ENCODE measurements at regions not wholly inside any gene's neighbourhood (a gene's known extent, or its start where the extent isn't known, plus 50 kb on each side); places are given as distances from the start of the nearest gene placed in this dataset.

GRCh38 chr9:31671011-31671410, 713.4 kb upstream of the ACO1 start:
- DNase-seq = no peak
- Histone ChIP-seq H3K9me2 (replicated peaks; ENCODE audit: insufficient read depth, low read length) (no peaks in the 10 kb centered on the region), H3K4me3 (ENCODE audit: low read length) (no peak overlapping the region), H3K36me3 (replicated peaks; ENCODE audit: insufficient read depth, low read length) (no peaks in the 10 kb centered on the region), H3K4me1 (ENCODE audit: low read length) (no peaks in the 10 kb centered on the region), H3F3A (ENCODE audit: insufficient read depth, low read length) (no peaks in the 10 kb centered on the region), H3K27ac (ENCODE audit: low read length) (no peak overlapping the region), H3K9me3 (replicated peaks; ENCODE audit: insufficient read depth, low read length) (no peaks in the 10 kb centered on the region), H3K27me3 (replicated peaks; ENCODE audit: insufficient read depth, low read length) (no peaks in the 10 kb centered on the region), H2AFZ (ENCODE audit: low read length) (no peak overlapping the region), H3K79me2 (ENCODE audit: low read length) (no peaks in the 10 kb centered on the region), H3K9ac (ENCODE audit: low read length) (no peak overlapping the region), H4K20me1 (ENCODE audit: insufficient read depth, low read length) (no peaks in the 10 kb centered on the region), H3K4me2 (ENCODE audit: low read depth, low read length) (no peak overlapping the region)
- TF ChIP-seq EZH2 (optimal IDR thresholded peaks at IDR 0.05; ENCODE audit: low read depth, low read length) (no peak), EZH2phosphoT487 (IDR thresholded peaks at IDR 0.05; ENCODE audit: low read length) (no peak)
- TF ChIP-seq, protein P1, sequence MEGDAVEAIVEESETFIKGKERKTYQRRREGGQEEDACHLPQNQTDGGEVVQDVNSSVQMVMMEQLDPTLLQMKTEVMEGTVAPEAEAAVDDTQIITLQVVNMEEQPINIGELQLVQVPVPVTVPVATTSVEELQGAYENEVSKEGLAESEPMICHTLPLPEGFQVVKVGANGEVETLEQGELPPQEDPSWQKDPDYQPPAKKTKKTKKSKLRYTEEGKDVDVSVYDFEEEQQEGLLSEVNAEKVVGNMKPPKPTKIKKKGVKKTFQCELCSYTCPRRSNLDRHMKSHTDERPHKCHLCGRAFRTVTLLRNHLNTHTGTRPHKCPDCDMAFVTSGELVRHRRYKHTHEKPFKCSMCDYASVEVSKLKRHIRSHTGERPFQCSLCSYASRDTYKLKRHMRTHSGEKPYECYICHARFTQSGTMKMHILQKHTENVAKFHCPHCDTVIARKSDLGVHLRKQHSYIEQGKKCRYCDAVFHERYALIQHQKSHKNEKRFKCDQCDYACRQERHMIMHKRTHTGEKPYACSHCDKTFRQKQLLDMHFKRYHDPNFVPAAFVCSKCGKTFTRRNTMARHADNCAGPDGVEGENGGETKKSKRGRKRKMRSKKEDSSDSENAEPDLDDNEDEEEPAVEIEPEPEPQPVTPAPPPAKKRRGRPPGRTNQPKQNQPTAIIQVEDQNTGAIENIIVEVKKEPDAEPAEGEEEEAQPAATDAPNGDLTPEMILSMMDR (IDR thresholded peaks at IDR 0.05; ENCODE audit: low read length) = no peak

DNA sequence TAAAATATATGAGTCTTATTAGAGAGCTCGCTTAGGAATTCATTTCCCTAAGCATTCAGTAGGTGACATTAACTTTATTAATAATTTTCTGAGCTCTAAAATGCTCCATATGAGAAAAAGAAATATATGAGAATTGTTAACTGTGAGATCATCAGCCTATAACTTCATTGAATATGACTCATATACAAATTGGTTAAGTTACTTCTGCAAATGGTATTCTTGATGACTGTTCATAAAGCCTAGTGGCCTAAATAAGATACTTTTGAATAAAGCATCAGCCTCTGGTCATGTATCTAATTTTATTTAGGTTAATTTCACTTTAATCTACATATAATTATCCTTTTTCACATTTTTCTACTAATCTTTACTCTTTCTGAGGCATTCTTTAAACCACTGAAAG, 710.2 kb upstream of the ACO1 start:
- Histone ChIP-seq H3K4me2 (ENCODE audit: low read depth, low read length) (no peak overlapping the region), H3K9me3 (replicated peaks; ENCODE audit: insufficient read depth, low read length) (no peaks in the 10 kb centered on the region), H3K79me2 (ENCODE audit: low read length) (no peaks in the 10 kb centered on the region), H3K9ac (ENCODE audit: low read length) (no peak overlapping the region), H3K9me2 (replicated peaks; ENCODE audit: insufficient read depth, low read length) (no peaks in the 10 kb centered on the region), H3K27me3 (replicated peaks; ENCODE audit: insufficient read depth, low read length) (no peaks in the 10 kb centered on the region), H3K4me3 (ENCODE audit: low read length) (no peak overlapping the region), H3K4me1 (ENCODE audit: low read length) (no peaks in the 10 kb centered on the region), H3F3A (ENCODE audit: insufficient read depth, low read length) (no peaks in the 10 kb centered on the region), H3K36me3 (replicated peaks; ENCODE audit: insufficient read depth, low read length) (no peaks in the 10 kb centered on the region), H3K27ac (ENCODE audit: low read length) (no peak overlapping the region), H4K20me1 (ENCODE audit: insufficient read depth, low read length) (no peaks in the 10 kb centered on the region), H2AFZ (ENCODE audit: low read length) (no peak overlapping the region)
- TF ChIP-seq, protein P1 (IDR thresholded peaks at IDR 0.05; ENCODE audit: low read length) = no peak
- TF ChIP-seq EZH2 (optimal IDR thresholded peaks at IDR 0.05; ENCODE audit: low read depth, low read length) = no peak
- TF ChIP-seq EZH2phosphoT487 (IDR thresholded peaks at IDR 0.05; ENCODE audit: low read length) = no peak
- DNase-seq = no peak

GRCh38 chr9:31677415-31677814, 707.0 kb upstream of the ACO1 start:
- Histone ChIP-seq H3K4me1 (ENCODE audit: low read length) (no peaks in the 10 kb centered on the region), H3K9me3 (replicated peaks; ENCODE audit: insufficient read depth, low read length) (no peaks in the 10 kb centered on the region), H3K9ac (ENCODE audit: low read length) (no peak overlapping the region), H4K20me1 (ENCODE audit: insufficient read depth, low read length) (no peaks in the 10 kb centered on the region), H3K79me2 (ENCODE audit: low read length) (no peaks in the 10 kb centered on the region), H3K4me2 (ENCODE audit: low read depth, low read length) (no peak overlapping the region), H3K27me3 (replicated peaks; ENCODE audit: insufficient read depth, low read length) (no peaks in the 10 kb centered on the region), H3K4me3 (ENCODE audit: low read length) (no peak overlapping the region), H3K27ac (ENCODE audit: low read length) (no peak overlapping the region), H3K9me2 (replicated peaks; ENCODE audit: insufficient read depth, low read length) (no peaks in the 10 kb centered on the region), H3K36me3 (replicated peaks; ENCODE audit: insufficient read depth, low read length) (no peaks in the 10 kb centered on the region), H2AFZ (ENCODE audit: low read length) (no peak overlapping the region), H3F3A (ENCODE audit: insufficient read depth, low read length) (no peaks in the 10 kb centered on the region)
- no peak for DNase-seq
- TF ChIP-seq EZH2phosphoT487 (IDR thresholded peaks at IDR 0.05; ENCODE audit: low read length) = no peak
- TF ChIP-seq, protein P1 (IDR thresholded peaks at IDR 0.05; ENCODE audit: low read length) = no peak
- no peak for TF ChIP-seq EZH2 (optimal IDR thresholded peaks at IDR 0.05; ENCODE audit: low read depth, low read length)
